ENCODE measurements at regions not wholly inside any gene's neighbourhood (a gene's known extent, or its start where the extent isn't known, plus 50 kb on each side); places are given as distances from the start of the nearest gene placed in this dataset.
"Not testable (repeated sequence)": the region's sequence is repeated elsewhere in the genome, so short reads cannot be mapped to it uniquely, and the experiment has no call there.

GRCh38 chr10:2036209-2036608, 298.9 kb upstream of the ADARB2 start:
- H2AFZ ChIP-seq (ENCODE audit: low read length) = no peak overlapping the region
- H3K79me2 ChIP-seq (ENCODE audit: low read length) = no peaks in the 10 kb centered on the region
- no peak overlapping the region for H3K4me3 ChIP-seq (ENCODE audit: low read length)
- POLR2A ChIA-PET (ENCODE audit: unreplicated experiment) = no interaction called here
- no peaks in the 10 kb centered on the region for H3K9me2 ChIP-seq (replicated peaks; ENCODE audit: low read length)
- no peaks in the 10 kb centered on the region for H3K9me3 ChIP-seq (ENCODE audit: low read length)
- H3K27ac ChIP-seq (ENCODE audit: low read length) = no peak overlapping the region
- CTCF ChIA-PET = no interaction called here
- H3K36me3 ChIP-seq (ENCODE audit: low read depth, low read length) = no peaks in the 10 kb centered on the region
- ATAC-seq (no peak), DNase-seq (no peak)
- no peaks in the 10 kb centered on the region for H3K4me1 ChIP-seq (ENCODE audit: insufficient read depth, low read length)
- TF ChIP-seq EZH2phosphoT487 (IDR thresholded peaks at IDR 0.05; ENCODE audit: borderline replicate concordance, low read length) = no peak
- TF ChIP-seq EZH2 (IDR thresholded peaks at IDR 0.05; ENCODE audit: low read length, unreplicated experiment) = no peak
- TF ChIP-seq CTCF (conservative IDR thresholded peaks at IDR 0.05; ENCODE audit: low read depth, low read length) = no peak
- H3K4me2 ChIP-seq (ENCODE audit: low read length) = no peak overlapping the region
- intact Hi-C loops (cut with micrococcal nuclease) = no loop called here
- H3K27me3 ChIP-seq (ENCODE audit: low read length) = no peaks in the 10 kb centered on the region
- no peaks in the 10 kb centered on the region for H3F3A ChIP-seq (ENCODE audit: low read length, unreplicated experiment)
- no peaks in the 10 kb centered on the region for H4K20me1 ChIP-seq (ENCODE audit: low read length)
- BruUV-seq (replicated peaks) = no TSS peak
- no peak overlapping the region for H3K9ac ChIP-seq (ENCODE audit: low read length)

GRCh38 chr10:2030046-2030445, 292.7 kb upstream of the ADARB2 start:
- no peak for DNase-seq
- Histone ChIP-seq H2AFZ (ENCODE audit: low read length) (no peak overlapping the region), H3K27me3 (ENCODE audit: low read length) (no peaks in the 10 kb centered on the region), H3K4me3 (ENCODE audit: low read length) (no peak overlapping the region), H4K20me1 (ENCODE audit: low read length) (no peaks in the 10 kb centered on the region), H3K4me2 (ENCODE audit: low read length) (no peak overlapping the region), H3K27ac (ENCODE audit: low read length) (no peak overlapping the region), H3K4me1 (ENCODE audit: insufficient read depth, low read length) (no peaks in the 10 kb centered on the region), H3K9ac (ENCODE audit: low read length) (no peak overlapping the region), H3K79me2 (ENCODE audit: low read length) (no peaks in the 10 kb centered on the region), H3K9me2 (replicated peaks; ENCODE audit: low read length) (no peaks in the 10 kb centered on the region), H3K9me3 (ENCODE audit: low read length) (no peaks in the 10 kb centered on the region), H3F3A (ENCODE audit: low read length, unreplicated experiment) (no peaks in the 10 kb centered on the region), H3K36me3 (ENCODE audit: low read depth, low read length) (no peaks in the 10 kb centered on the region)
- ChIA-PET CTCF (no interaction called here), POLR2A (ENCODE audit: unreplicated experiment) (no interaction called here)
- TF ChIP-seq EZH2 (IDR thresholded peaks at IDR 0.05; ENCODE audit: low read length, unreplicated experiment) (no peak), CTCF (conservative IDR thresholded peaks at IDR 0.05; ENCODE audit: low read depth, low read length) (no peak), EZH2phosphoT487 (IDR thresholded peaks at IDR 0.05; ENCODE audit: borderline replicate concordance, low read length) (no peak)
- intact Hi-C loops (cut with micrococcal nuclease) = no loop called here
- no peak for ATAC-seq
- BruUV-seq (replicated peaks) = no TSS peak

- Histone ChIP-seq H3K4me2 (ENCODE audit: low read length) (no peak overlapping the region), H3K27ac (ENCODE audit: low read length) (no peak overlapping the region), H3K4me3 (ENCODE audit: low read length) (no peak overlapping the region), H3K9me2 (replicated peaks; ENCODE audit: low read length) (no peaks in the 10 kb centered on the region), H3K79me2 (ENCODE audit: low read length) (no peaks in the 10 kb centered on the region), H3K36me3 (ENCODE audit: low read depth, low read length) (no peaks in the 10 kb centered on the region), H3K9ac (ENCODE audit: low read length) (no peak overlapping the region), H3K27me3 (ENCODE audit: low read length) (no peaks in the 10 kb centered on the region), H2AFZ (ENCODE audit: low read length) (no peak overlapping the region), H3K4me1 (ENCODE audit: insufficient read depth, low read length) (no peaks in the 10 kb centered on the region), H3F3A (ENCODE audit: low read length, unreplicated experiment) (no peaks in the 10 kb centered on the region), H3K9me3 (ENCODE audit: low read length) (no peaks in the 10 kb centered on the region), H4K20me1 (ENCODE audit: low read length) (no peaks in the 10 kb centered on the region)
- CTCF ChIA-PET = no interaction called here
- TF ChIP-seq EZH2 (IDR thresholded peaks at IDR 0.05; ENCODE audit: low read length, unreplicated experiment) (no peak), CTCF (conservative IDR thresholded peaks at IDR 0.05; ENCODE audit: low read depth, low read length) (no peak), EZH2phosphoT487 (IDR thresholded peaks at IDR 0.05; ENCODE audit: borderline replicate concordance, low read length) (no peak)
- POLR2A ChIA-PET (ENCODE audit: unreplicated experiment) = no interaction called here
- DNase-seq (no peak), ATAC-seq (no peak)
- intact Hi-C loops (cut with micrococcal nuclease) = no loop called here
- no TSS peak for BruUV-seq (replicated peaks)
Measured at GRCh38 chr10:2026936-2027335, 289.6 kb upstream of the ADARB2 start.

GRCh38 chr10:2024750-2025149, 287.4 kb upstream of the ADARB2 start:
- H3K79me2 ChIP-seq (ENCODE audit: low read length); H4K20me1 ChIP-seq (ENCODE audit: low read length); H3K27ac ChIP-seq (ENCODE audit: low read length); H3F3A ChIP-seq (ENCODE audit: low read length, unreplicated experiment); ATAC-seq; H3K4me1 ChIP-seq (ENCODE audit: insufficient read depth, low read length); POLR2A ChIA-PET (ENCODE audit: unreplicated experiment); H3K4me2 ChIP-seq (ENCODE audit: low read length); H3K9me2 ChIP-seq (replicated peaks; ENCODE audit: low read length); intact Hi-C loops (cut with micrococcal nuclease); H2AFZ ChIP-seq (ENCODE audit: low read length); DNase-seq; CTCF ChIA-PET; H3K4me3 ChIP-seq (ENCODE audit: low read length); BruUV-seq (replicated peaks); H3K9ac ChIP-seq (ENCODE audit: low read length); H3K27me3 ChIP-seq (ENCODE audit: low read length); H3K36me3 ChIP-seq (ENCODE audit: low read depth, low read length); H3K9me3 ChIP-seq (ENCODE audit: low read length): not testable (repeated sequence)

Measured in PC-3 (cell line).